ENCODE measurements at regions not wholly inside any gene's neighbourhood (a gene's known extent, or its start where the extent isn't known, plus 50 kb on each side); places are given as distances from the start of the nearest gene placed in this dataset.
"Not testable (repeated sequence)": the region's sequence is repeated elsewhere in the genome, so short reads cannot be mapped to it uniquely, and the experiment has no call there.

- H3K27me3 Mint-ChIP-seq, H3K36me3 Mint-ChIP-seq, ATAC-seq, H3K4me3 Mint-ChIP-seq, H3K9me3 Mint-ChIP-seq, DNase-seq, H3K27ac Mint-ChIP-seq, POLR2A ChIA-PET, H3K4me1 Mint-ChIP-seq: not testable (repeated sequence)
These were observed 53.0 kb upstream of the ARL17B start for GRCh38 chr17:46414559-46414958.

DNA sequence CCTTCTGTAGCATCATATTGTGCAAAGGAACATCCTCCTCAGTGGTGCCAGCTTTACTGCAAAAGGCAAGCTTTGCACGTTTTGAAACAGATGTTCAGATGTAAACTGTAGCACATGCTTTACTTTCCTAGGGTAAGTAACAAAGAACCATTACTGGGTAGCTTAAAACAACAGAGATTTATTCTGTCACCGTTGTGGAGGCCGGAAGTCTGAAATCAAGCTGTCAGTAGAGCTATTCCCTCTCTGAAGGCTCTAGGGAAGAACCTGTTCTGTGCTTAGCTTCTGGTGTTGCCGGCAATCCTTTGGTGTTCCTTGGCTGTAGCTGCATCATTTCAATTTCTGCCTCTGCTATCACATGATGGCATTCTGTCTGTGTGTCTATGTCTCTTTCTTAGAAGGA lies 50.6 kb upstream of the ARL17B start:
- H3K27me3 Mint-ChIP-seq, H3K36me3 Mint-ChIP-seq, H3K9me3 Mint-ChIP-seq, POLR2A ChIA-PET, H3K4me1 Mint-ChIP-seq, H3K4me3 Mint-ChIP-seq, H3K27ac Mint-ChIP-seq: not testable (repeated sequence)
- DNase-seq: peak in 2 of 10 donors; percentile 6 to 9
- peak; percentile 40 to 47 for ATAC-seq

GRCh38 chr17:46411172-46411852 lies 49.7 kb upstream of the ARL17B start:
- H3K9me3 Mint-ChIP-seq, H3K4me1 Mint-ChIP-seq, POLR2A ChIA-PET: not testable (repeated sequence)

More at GRCh38 chr17:46411172-46411852, 49.7 kb upstream of the ARL17B start:
- not testable (repeated sequence) for H3K36me3 Mint-ChIP-seq, DNase-seq, H3K4me3 Mint-ChIP-seq, H3K27me3 Mint-ChIP-seq, H3K27ac Mint-ChIP-seq
- ATAC-seq: peak; percentile 94 to 97

Measured in naive thymus-derived CD8-positive, alpha-beta T cell (primary cell).